ENCODE measurements at regions not wholly inside any gene's neighbourhood (a gene's known extent, or its start where the extent isn't known, plus 50 kb on each side); places are given as distances from the start of the nearest gene placed in this dataset.

GRCh38 chr16:85220125-85220839, 108.0 kb upstream of the CIBAR2 start:
- 18 to 23% methylated on average over 8 to 31 of the region's 31 CpGs for WGBS, 2 donors (ENCODE audit: low coverage in 1 of 2)
- peaks cover 10 to 17% (median 16%) of the 10 kb centered on the region in 4 donors for H3K4me1 ChIP-seq
- DNase-seq, result peak; percentile 62
- no peaks in the 10 kb centered on the region for H3K36me3 ChIP-seq
- in situ Hi-C loops (cut with MboI; ENCODE audit: low pct_ligation_motif_present in 1 of 4, low pct_unique_long_range_greater_than_20kb in 1 of 4, low sequenced_read_pairs in 3 of 4), result no loop called here
- TF ChIP-seq POLR2AphosphoS5 (IDR thresholded peaks at IDR 0.05) (peak in 2 of 3 donors; percentile 26 to 33), POLR2A (IDR thresholded peaks at IDR 0.05) (no peak), CTCF (IDR thresholded peaks at IDR 0.05) (no peak), EP300 (IDR thresholded peaks at IDR 0.05; ENCODE audit: low read depth) (no peak)
- no peaks in the 10 kb centered on the region for H3K9me3 ChIP-seq
- H3K27ac ChIP-seq, result peak overlapping the region; percentile 51 to 75 (median 64)
- peak overlapping the region in 3 of 4 donors; percentile 2 to 22 (median 12) for H3K4me3 ChIP-seq
- intact Hi-C loops (cut with DNase I; ENCODE audit: low total_unique reads), result no loop called here
- no peaks in the 10 kb centered on the region for H3K27me3 ChIP-seq

- intact Hi-C loops (cut with DNase I; ENCODE audit: low total_unique reads), result no loop called here
- WGBS, 2 donors (ENCODE audit: low coverage in 1 of 2), result 71% methylated on average over 25 of the region's 27 CpGs; no CpG with 5 or more reads in 1 of the 2 donors
- DNase-seq, result no peak
Observed at GRCh38 chr16:85220964-85221731, 108.9 kb upstream of the CIBAR2 start.

GRCh38 chr16:85221771-85222154, 109.5 kb upstream of the CIBAR2 start:
- intact Hi-C loops (cut with DNase I; ENCODE audit: low total_unique reads), result no loop called here
- TF ChIP-seq EP300 (IDR thresholded peaks at IDR 0.05; ENCODE audit: low read depth) (no peak), CTCF (IDR thresholded peaks at IDR 0.05) (no peak), POLR2A (IDR thresholded peaks at IDR 0.05) (no peak), POLR2AphosphoS5 (IDR thresholded peaks at IDR 0.05) (no peak)

More at GRCh38 chr16:85220964-85221731, 108.9 kb upstream of the CIBAR2 start:
- no peaks in the 10 kb centered on the region for H3K36me3 ChIP-seq
- H3K9me3 ChIP-seq, result no peaks in the 10 kb centered on the region
- H3K27ac ChIP-seq, result peak overlapping the region in 3 of 4 donors; percentile 9 to 74 (median 54)
- TF ChIP-seq EP300 (IDR thresholded peaks at IDR 0.05; ENCODE audit: low read depth) (no peak), POLR2AphosphoS5 (IDR thresholded peaks at IDR 0.05) (no peak), CTCF (IDR thresholded peaks at IDR 0.05) (no peak), POLR2A (IDR thresholded peaks at IDR 0.05) (no peak)
- H3K4me1 ChIP-seq, result peaks cover 10 to 17% (median 16%) of the 10 kb centered on the region in 4 donors
- H3K27me3 ChIP-seq, result no peaks in the 10 kb centered on the region
- in situ Hi-C loops (cut with MboI; ENCODE audit: low pct_ligation_motif_present in 1 of 4, low pct_unique_long_range_greater_than_20kb in 1 of 4, low sequenced_read_pairs in 3 of 4), result no loop called here
- no peak overlapping the region for H3K4me3 ChIP-seq

GRCh38 chr16:85222155-85222863, 110.0 kb upstream of the CIBAR2 start:
- peak overlapping the region in 2 of 4 donors; percentile 9 to 39 for H3K27ac ChIP-seq
- in situ Hi-C loops (cut with MboI; ENCODE audit: low pct_ligation_motif_present in 1 of 4, low pct_unique_long_range_greater_than_20kb in 1 of 4, low sequenced_read_pairs in 3 of 4), result no loop called here
- no peak overlapping the region for H3K4me3 ChIP-seq
- TF ChIP-seq POLR2AphosphoS5 (IDR thresholded peaks at IDR 0.05) (no peak), POLR2A (IDR thresholded peaks at IDR 0.05) (no peak), EP300 (IDR thresholded peaks at IDR 0.05; ENCODE audit: low read depth) (no peak), CTCF (IDR thresholded peaks at IDR 0.05) (no peak)
- H3K9me3 ChIP-seq, result no peaks in the 10 kb centered on the region
- intact Hi-C loops (cut with DNase I; ENCODE audit: low total_unique reads), result no loop called here
- no peak for DNase-seq
- H3K27me3 ChIP-seq, result no peaks in the 10 kb centered on the region
- H3K4me1 ChIP-seq, result peaks cover 10 to 17% (median 16%) of the 10 kb centered on the region in 4 donors
- WGBS, 2 donors (ENCODE audit: low coverage in 1 of 2), result 77 to 79% methylated on average over 12 to 19 of the region's 23 CpGs
- no peaks in the 10 kb centered on the region for H3K36me3 ChIP-seq

More at GRCh38 chr16:85221771-85222154, 109.5 kb upstream of the CIBAR2 start:
- in situ Hi-C loops (cut with MboI; ENCODE audit: low pct_ligation_motif_present in 1 of 4, low pct_unique_long_range_greater_than_20kb in 1 of 4, low sequenced_read_pairs in 3 of 4), result no loop called here
- Histone ChIP-seq H3K36me3 (no peaks in the 10 kb centered on the region), H3K4me3 (no peak overlapping the region), H3K9me3 (no peaks in the 10 kb centered on the region), H3K4me1 (peaks cover 10 to 17% (median 16%) of the 10 kb centered on the region in 4 donors), H3K27me3 (no peaks in the 10 kb centered on the region), H3K27ac (peak overlapping the region in 3 of 4 donors; percentile 3 to 39 (median 9))
- 66% methylated on average over 10 of the region's 12 CpGs; no CpG with 5 or more reads in 1 of the 2 donors for WGBS, 2 donors (ENCODE audit: low coverage in 1 of 2)
- DNase-seq, result no peak
